Psoas muscle (tissue), 7 donors: ENCODE measurements at regions not wholly inside any gene's neighbourhood (a gene's known extent, or its start where the extent isn't known, plus 50 kb on each side); places are given as distances from the start of the nearest gene placed in this dataset.
A peak's percentile ranks its signal among the peaks of the same experiment; 100 is the strongest.

ENCODE experiments used
- ATAC-seq, 4 donors: fragments of 200-7000 bp; cut with Tn5 transposase; one replicate each; pipeline ENCODE4 v1.9.1; 2020; ENCODE audit warnings: moderate library complexity in 3 of 4, mild to moderate bottlenecking in 2 of 4
- DNase-seq, 2 donors: peaks; one replicate each; pipeline ENCODE4 v3.0.0-alpha.2; 2020
- H3K27ac ChIP-seq: fragments of 200-600 bp; one replicate; pipeline ENCODE4 v1.8.0; 2022
- H3K27me3 ChIP-seq, 3 donors: fragments of 200-600 bp in 1 of 3; one replicate each; pipeline versions ENCODE4 v1.6.1 to v1.8.0; 2013 to 2022; ENCODE audit warnings: low read length in 2 of 3, mild to moderate bottlenecking in 2 of 3, moderate library complexity in 1 of 3; ENCODE audit not compliant: insufficient read depth in 3 of 3
- H3K36me3 ChIP-seq, 2 donors: fragments of 200-600 bp in 1 of 2; one replicate each; pipeline versions ENCODE4 v1.6.1 to v1.8.0; 2013 to 2022; ENCODE audit warnings: low read depth in 1 of 2, mild to moderate bottlenecking in 1 of 2, moderate library complexity in 1 of 2; ENCODE audit not compliant: insufficient read depth in 1 of 2
- H3K4me1 ChIP-seq: fragments of 200-600 bp; one replicate; pipeline ENCODE4 v1.8.0; 2022
- H3K4me3 ChIP-seq: fragments of 200-600 bp; one replicate; pipeline ENCODE4 v1.8.0; 2022; ENCODE audit warnings: mild to moderate bottlenecking
- H3K9me3 ChIP-seq: fragments of 200-600 bp; one replicate; pipeline ENCODE4 v1.8.0; 2022
- CTCF ChIP-seq: fragments of 200-600 bp; IDR thresholded peaks from one replicate; pipeline ENCODE4 v1.8.0; 2022; ENCODE audit warnings: antibody characterized with exemption
- WGBS, 3 donors: extraction: QIAGEN DNeasy Blood & Tissue Kit; methylation state at CpG; one replicate each; pipeline versions ENCODE4 v1.1.6 to v1.1.7; 2013; 5-methylcytosine and 5-hydroxymethylcytosine counted together
- intact Hi-C, 2 donors: fragments of 100-400 bp; cut with DNase I; formaldehyde crosslinking; loops; one replicate each; pipeline versions ENCODE4 v1.11.0 to v1.14.2; 2022
- donor health status: healthy with polysubstance abuse.
- donor health status: DM: no; HTN: no; CAD: no; lungs with moderate emphysema.
- donor health status: Bipolar disorder and iron deficiency.
- donor health status: healthy.
- donor health status: DM: yes; HTN: yes; CAD: no.
- donor health status: DM: no; HTN: no; CAD: no.
- donor health status: DM: yes; HTN: yes; CAD: no.

GRCh38 chr3:193784822-193785221 is 191.8 kb downstream of the OPA1 start:
- intact Hi-C loops = loop anchor here (5.0 to 10.0 kb wide), 4 partner anchors 212 to 352 kb away; partner anchors contain the start of gene HES1 (in 1 of the 2)
- H3K27ac ChIP-seq = no peak overlapping the region
- no peak for TF ChIP-seq CTCF
- peaks cover 0 to 5% (median 0%) of the 10 kb centered on the region in 3 donors for H3K27me3 ChIP-seq
- no peaks in the 10 kb centered on the region for H3K4me1 ChIP-seq
- 90 to 100% (median 93%) methylated on average over 1 of the region's 1 CpG for WGBS, 3 donors
- H3K4me3 ChIP-seq = no peak overlapping the region
- no peaks in the 10 kb centered on the region for H3K36me3 ChIP-seq
- DNase-seq = no peak
- ATAC-seq = no peak
- no peaks in the 10 kb centered on the region for H3K9me3 ChIP-seq

GRCh38 chr3:193787496-193787870 is 194.5 kb downstream of the OPA1 start:
- ATAC-seq = no peak
- H3K27ac ChIP-seq = no peak overlapping the region
- H3K4me3 ChIP-seq = no peak overlapping the region
- no peaks in the 10 kb centered on the region for H3K36me3 ChIP-seq
- WGBS, 3 donors = 82 to 94% (median 90%) methylated on average over 12 of the region's 12 CpGs
- no peaks in the 10 kb centered on the region for H3K4me1 ChIP-seq
- no peak for DNase-seq
- H3K9me3 ChIP-seq = no peaks in the 10 kb centered on the region
- H3K27me3 ChIP-seq = peaks cover 0 to 4% (median 0%) of the 10 kb centered on the region in 3 donors
- intact Hi-C loops = loop anchor here (5.0 to 10.0 kb wide), 3 partner anchors 210 to 277 kb away; no protein-coding TSS in a partner anchor
- no peak for TF ChIP-seq CTCF

GRCh38 chr3:193788189-193788991 is 195.4 kb downstream of the OPA1 start:
- intact Hi-C loops = loop anchor here (2.0 to 10.0 kb wide), 4 partner anchors 209 to 350 kb away; no protein-coding TSS in a partner anchor
- peak; percentile 81 for TF ChIP-seq CTCF
- no peaks in the 10 kb centered on the region for H3K9me3 ChIP-seq
- no peak overlapping the region for H3K4me3 ChIP-seq
- no peaks in the 10 kb centered on the region for H3K36me3 ChIP-seq
- peak; percentile 50 to 75 for DNase-seq
- H3K27me3 ChIP-seq = peaks cover 0 to 4% (median 0%) of the 10 kb centered on the region in 3 donors
- H3K27ac ChIP-seq = no peak overlapping the region
- no peaks in the 10 kb centered on the region for H3K4me1 ChIP-seq
- ATAC-seq = peak; percentile 95 to 99 (median 96)
- 24 to 31% (median 25%) methylated on average over 15 of the region's 15 CpGs for WGBS, 3 donors

GRCh38 chr3:193789455-193789854 is 196.4 kb downstream of the OPA1 start:
- 74 to 75% (median 75%) methylated on average over 1 of the region's 1 CpG for WGBS, 3 donors
- Histone ChIP-seq H3K4me1 (no peaks in the 10 kb centered on the region), H3K27ac (no peak overlapping the region), H3K4me3 (no peak overlapping the region), H3K9me3 (no peaks in the 10 kb centered on the region), H3K27me3 (peaks cover 0 to 4% (median 0%) of the 10 kb centered on the region in 3 donors), H3K36me3 (no peaks in the 10 kb centered on the region)
- no peak for ATAC-seq
- DNase-seq = no peak
- no peak for TF ChIP-seq CTCF
- intact Hi-C loops = loop anchor here (2.0 to 10.0 kb wide), 4 partner anchors 208 to 349 kb away; no protein-coding TSS in a partner anchor
